GM18526 (cell line): ENCODE measurements at regions not wholly inside any gene's neighbourhood (a gene's known extent, or its start where the extent isn't known, plus 50 kb on each side); places are given as distances from the start of the nearest gene placed in this dataset.

Experiments
- POLR2A ChIP-seq: IDR thresholded peaks from 3 replicates; pipeline ENCODE4 v1.6.1; 2011; ENCODE audit not compliant: insufficient read length; ENCODE audit errors: extremely low read depth

DNA sequence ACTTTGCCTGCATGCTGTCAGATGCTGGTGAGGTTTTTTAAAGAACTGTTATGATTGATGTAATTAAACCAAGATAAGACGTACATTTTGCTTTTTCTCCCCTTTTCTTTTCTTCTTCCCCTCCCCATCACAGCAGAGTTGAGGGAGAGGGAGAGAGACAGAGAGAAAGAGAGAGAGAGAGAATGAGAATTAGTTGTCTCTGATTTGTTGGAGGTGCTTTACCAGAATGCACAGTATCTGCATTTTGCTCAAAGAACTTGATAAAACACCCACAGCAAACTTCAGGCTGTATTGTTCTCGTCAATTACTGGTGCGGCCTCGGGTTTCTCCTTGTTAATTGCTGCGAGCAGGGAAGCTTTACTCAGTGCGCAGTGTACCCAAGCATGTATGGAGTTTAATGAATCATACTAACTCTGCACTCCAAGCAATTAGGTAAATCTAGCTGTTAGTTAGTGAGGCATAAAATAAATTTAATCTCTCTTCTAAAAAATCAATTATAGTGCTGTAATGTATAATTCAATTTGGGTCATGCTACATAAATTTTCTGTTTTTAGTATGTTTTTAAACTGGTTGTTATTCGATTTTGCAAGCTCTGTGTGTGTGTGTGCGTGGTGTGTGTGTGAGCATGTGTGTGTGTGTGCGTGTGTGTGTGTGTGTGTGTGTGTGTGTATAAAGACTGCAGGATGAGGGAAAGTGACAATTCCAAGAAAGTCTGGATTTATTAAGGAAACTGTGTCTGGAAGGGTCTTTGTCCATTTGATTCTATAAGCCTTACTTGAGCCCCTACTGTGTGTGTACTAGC lies 273.4 kb downstream of the TLE3 start:
- no peak for TF ChIP-seq POLR2A

DNA sequence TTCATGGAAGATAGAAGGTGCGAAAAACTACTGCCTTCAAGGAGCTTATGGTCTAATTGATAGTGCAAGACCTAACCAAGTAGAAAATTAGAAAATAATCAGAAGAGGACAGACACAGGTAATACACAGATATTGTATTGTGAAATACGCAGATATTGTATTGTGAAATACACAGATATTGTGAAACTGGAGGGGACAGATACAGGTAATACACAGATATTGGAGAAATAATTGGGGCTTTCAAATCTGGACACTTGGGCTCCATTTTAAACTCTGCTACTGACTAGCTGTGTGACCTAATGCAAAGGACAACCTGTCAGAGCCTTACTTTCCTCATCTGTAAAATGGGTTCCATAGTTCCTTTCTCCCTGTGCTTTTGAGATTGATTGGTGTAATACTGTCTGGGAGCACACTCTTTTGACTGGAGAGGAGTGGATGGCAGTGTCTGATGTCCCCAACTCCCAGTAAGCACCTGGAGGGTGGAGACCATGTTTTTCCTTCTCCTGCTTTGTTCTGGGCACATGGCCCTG lies 272.8 kb downstream of the TLE3 start:
- TF ChIP-seq POLR2A, result no peak

- no peak for TF ChIP-seq POLR2A
Observed at GRCh38 chr15:69825941-69826818, 271.5 kb downstream of the TLE3 start.

DNA sequence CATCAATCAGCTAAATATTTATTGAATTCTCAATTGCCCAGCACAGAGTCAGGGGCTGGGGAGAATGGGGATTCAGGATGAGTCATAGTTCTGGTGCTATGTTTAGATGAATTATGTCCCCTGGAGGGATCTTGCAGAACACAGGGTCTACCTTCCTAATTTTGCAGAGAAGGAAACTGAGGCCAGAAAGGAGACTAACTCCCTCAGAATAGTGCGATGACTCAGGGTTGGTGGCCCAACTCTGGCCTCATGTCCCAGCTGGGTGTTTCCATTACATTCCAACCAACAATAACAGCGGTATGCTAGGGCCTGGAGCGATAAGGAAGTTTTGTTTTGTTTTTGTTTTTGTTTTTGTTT lies 270.9 kb downstream of the TLE3 start:
- TF ChIP-seq POLR2A, result no peak

GRCh38 chr15:69827751-69828150 lies 270.0 kb downstream of the TLE3 start:
- TF ChIP-seq POLR2A, result no peak

GRCh38 chr15:69828181-69828828 lies 269.4 kb downstream of the TLE3 start:
- no peak for TF ChIP-seq POLR2A

GRCh38 chr15:69829974-69830373 lies 267.7 kb downstream of the TLE3 start:
- TF ChIP-seq POLR2A, result no peak

GRCh38 chr15:69830430-69830829 lies 267.3 kb downstream of the TLE3 start:
- TF ChIP-seq POLR2A, result no peak

- TF ChIP-seq POLR2A, result no peak
Observed at GRCh38 chr15:69830876-69831275, 266.8 kb downstream of the TLE3 start.

DNA sequence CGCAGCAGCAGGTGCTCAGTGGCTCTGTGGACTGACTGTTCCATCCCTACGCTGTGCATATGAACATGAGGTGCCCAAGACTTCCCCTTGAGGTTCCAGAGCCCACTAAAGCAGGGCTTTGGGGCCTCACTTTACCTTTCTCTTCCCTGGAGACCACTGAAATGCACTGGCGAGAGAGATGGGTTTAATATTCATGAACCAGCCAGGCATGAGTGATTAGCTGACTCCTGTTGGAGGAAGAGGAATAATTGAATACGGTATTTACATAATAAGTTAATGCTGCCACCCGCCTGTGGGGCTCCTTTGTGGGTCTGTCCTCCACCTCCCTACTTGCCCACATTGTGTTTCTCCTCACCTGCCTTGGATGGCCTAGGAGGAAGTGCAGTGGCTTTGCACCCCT lies 263.4 kb downstream of the TLE3 start:
- TF ChIP-seq POLR2A, result no peak

- TF ChIP-seq POLR2A, result no peak
Observed at GRCh38 chr15:69834761-69835160, 263.0 kb downstream of the TLE3 start.

DNA sequence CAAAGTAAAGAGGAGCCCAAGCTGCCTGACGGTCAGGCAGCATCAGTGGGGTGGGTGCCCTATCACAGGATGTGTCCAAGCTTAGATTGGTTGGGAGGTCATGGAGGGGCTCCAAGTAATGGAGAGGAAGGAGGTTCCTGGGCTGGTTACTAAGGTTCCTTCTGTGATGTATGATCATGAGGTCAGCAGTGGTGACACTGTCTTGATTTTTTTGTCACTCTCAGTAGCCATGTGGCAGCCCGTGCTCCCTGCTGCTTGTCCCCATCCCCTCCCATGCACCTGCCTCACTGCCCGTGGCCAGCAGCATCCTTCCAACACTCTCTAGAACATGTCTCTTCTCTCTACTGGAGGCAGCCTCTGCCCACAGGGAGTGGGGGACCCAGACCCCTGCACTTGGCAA lies 261.7 kb downstream of the TLE3 start:
- no peak for TF ChIP-seq POLR2A

DNA sequence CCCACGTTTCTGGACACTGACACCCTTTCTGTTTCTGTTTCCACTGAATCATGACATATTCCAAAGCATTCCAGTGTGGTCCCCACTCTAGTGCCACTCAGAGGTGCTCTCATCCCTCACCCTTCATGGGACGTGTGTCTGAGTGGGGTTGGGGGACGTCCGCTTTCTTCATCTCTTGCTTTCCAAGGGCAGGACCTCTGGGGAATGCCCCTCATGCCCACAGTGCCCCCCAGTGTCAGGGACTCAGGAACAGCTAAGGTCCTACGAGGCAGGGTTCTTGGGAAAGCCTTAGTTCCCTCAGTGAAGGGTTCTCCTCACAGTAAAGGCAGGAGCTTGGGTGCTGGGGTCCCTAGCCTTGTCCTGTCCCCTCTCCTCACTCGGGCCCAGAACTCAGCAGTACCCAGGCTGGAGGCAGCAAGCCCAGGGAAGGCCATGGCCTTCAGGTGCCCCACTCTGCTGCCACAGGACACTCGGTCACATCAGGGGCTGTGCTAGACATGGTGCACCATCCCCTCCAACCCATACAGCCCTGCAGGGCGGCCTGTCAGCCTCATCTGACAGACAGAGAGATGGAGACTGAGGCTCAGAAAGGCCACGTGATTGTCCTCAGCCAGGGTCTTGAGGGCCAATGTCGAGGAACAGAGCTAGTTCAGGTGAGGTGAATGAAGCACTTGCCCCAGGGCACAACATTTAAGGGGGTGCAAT lies 261.0 kb downstream of the TLE3 start:
- TF ChIP-seq POLR2A, result no peak

GRCh38 chr15:69838338-69838737 lies 259.4 kb downstream of the TLE3 start:
- TF ChIP-seq POLR2A, result no peak

DNA sequence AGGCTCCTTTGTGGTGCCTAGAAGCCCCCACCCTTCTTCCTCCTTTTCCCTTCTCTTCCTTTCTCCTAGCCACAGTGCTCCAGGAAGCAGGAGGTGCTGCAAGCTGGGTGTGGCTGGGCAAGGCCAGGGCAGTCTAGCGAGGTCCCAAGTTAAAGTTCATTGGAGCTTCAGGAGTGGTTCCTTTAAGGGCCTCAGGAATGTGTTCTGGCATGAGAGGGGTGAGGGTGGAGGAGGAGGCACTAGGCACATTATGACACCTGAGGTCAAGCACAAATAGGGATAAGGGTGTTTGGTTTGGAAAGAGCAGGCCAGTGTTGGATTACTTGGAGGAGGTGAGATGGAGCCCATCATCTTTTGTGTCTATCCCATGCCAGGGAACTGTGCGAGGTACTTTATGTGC lies 258.7 kb downstream of the TLE3 start:
- no peak for TF ChIP-seq POLR2A
